ENCODE measurements at regions not wholly inside any gene's neighbourhood (a gene's known extent, or its start where the extent isn't known, plus 50 kb on each side); places are given as distances from the start of the nearest gene placed in this dataset.

DNA sequence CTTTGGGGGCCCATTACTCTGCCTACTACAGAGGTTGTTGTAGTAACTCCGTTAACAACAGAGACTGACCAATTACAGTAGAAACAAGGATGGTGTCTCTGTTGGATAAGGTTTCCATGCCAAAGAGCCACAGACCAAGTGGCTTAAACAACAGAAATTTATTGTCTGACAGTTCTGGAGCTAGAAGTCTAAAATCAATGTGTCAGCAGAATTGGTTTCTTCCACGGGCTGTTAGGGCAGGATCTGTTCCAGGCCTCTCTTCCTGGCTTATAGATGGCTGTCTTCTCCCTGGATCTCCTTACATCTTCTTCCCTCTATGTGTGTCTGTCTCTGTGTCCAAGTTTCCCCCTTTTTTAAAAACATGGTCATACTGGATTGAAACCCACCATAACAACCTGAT is 135.3 kb downstream of the AKAIN1 start:
- no peak overlapping the region for H3K27ac ChIP-seq
- TF ChIP-seq, protein P1, sequence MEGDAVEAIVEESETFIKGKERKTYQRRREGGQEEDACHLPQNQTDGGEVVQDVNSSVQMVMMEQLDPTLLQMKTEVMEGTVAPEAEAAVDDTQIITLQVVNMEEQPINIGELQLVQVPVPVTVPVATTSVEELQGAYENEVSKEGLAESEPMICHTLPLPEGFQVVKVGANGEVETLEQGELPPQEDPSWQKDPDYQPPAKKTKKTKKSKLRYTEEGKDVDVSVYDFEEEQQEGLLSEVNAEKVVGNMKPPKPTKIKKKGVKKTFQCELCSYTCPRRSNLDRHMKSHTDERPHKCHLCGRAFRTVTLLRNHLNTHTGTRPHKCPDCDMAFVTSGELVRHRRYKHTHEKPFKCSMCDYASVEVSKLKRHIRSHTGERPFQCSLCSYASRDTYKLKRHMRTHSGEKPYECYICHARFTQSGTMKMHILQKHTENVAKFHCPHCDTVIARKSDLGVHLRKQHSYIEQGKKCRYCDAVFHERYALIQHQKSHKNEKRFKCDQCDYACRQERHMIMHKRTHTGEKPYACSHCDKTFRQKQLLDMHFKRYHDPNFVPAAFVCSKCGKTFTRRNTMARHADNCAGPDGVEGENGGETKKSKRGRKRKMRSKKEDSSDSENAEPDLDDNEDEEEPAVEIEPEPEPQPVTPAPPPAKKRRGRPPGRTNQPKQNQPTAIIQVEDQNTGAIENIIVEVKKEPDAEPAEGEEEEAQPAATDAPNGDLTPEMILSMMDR (conservative IDR thresholded peaks at IDR 0.05), result no peak
- TF ChIP-seq ZFX (IDR thresholded peaks at IDR 0.05), result no peak

DNA sequence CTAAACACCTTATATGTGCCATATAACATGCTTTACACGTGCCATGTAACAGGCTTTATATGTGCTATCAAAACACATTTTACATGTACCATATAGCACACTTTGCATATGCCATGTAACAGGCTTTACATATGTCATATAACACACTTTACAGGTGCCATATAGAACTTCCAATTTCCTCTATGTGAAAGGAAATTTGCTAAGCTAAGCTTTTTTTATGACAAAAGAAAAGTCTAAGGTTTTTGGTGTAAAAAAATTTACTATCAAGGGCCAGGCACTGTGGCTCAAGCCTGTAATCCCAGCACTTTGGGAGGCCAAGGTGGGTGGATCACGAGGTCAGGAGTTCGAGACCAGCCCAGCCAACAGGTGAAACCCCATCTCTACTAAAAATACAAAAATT is 136.5 kb downstream of the AKAIN1 start:
- H3K27ac ChIP-seq, result no peak overlapping the region
- TF ChIP-seq ZFX (IDR thresholded peaks at IDR 0.05), result no peak
- TF ChIP-seq, protein P1 (conservative IDR thresholded peaks at IDR 0.05), result no peak

DNA sequence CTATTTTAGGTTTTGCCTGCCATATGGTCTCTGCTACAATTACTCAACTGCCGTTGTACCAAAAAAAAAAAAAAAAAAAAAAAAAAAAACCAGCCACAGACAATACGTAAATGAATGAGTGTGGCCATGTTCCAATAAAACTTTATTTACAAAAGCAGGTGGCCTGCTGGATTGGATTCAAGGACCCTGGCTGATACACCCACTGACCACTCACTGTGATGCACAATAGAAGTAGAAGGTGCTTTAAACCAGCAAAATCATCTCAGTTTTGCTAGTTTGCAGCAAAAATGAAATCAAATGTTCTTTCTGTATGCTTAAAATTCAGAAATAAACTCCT is 137.4 kb downstream of the AKAIN1 start:
- TF ChIP-seq, protein P1 (conservative IDR thresholded peaks at IDR 0.05), result no peak
- TF ChIP-seq ZFX (IDR thresholded peaks at IDR 0.05), result no peak
- H3K27ac ChIP-seq, result no peak overlapping the region

DNA sequence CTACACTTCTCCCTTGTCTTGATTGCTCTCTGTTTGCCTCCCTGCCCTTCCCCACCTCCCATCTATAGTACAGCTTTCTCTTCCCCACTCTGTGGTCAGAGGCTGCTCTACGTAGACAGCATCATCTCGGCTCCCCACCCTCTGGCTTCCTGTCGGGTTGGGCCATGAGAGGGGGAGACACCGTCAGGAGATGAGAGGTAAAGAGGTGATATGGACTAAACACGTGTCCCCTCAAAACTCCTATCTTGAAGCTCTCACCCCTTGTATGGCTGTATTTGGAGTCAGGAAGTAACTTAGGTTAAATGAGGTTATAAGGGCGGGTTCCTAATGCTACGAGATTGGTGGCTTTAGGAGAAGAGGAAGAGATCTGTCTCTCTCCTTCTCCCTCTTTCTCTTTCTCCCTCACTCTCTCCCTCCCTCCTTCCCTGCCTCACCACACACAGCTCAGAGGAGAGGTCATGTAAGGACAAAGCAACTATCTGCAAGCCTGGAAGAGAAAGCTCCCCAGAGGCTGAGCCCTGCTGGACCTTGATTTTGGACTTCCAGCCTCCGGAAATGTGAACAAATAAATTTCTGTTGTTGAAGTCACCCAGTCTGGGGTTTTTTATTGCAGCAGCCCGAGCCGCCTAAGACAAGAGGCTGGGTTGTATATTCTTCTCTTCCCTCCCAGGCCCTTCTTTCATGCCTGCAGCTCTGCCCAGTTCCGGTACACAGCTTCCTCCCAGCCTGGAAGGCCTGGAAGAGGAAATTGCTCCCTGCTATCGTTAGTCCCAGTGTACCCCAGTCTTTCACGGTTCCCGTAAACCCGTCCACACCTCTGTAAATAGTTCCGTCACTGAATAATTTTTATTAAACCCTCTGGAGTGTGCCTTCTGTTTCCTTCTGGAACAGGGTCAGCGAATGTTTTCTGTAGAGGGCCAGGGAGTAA is 138.0 kb downstream of the AKAIN1 start:
- TF ChIP-seq, protein P1 (conservative IDR thresholded peaks at IDR 0.05), result no peak
- no peak for TF ChIP-seq ZFX (IDR thresholded peaks at IDR 0.05)
- H3K27ac ChIP-seq, result no peak overlapping the region

DNA sequence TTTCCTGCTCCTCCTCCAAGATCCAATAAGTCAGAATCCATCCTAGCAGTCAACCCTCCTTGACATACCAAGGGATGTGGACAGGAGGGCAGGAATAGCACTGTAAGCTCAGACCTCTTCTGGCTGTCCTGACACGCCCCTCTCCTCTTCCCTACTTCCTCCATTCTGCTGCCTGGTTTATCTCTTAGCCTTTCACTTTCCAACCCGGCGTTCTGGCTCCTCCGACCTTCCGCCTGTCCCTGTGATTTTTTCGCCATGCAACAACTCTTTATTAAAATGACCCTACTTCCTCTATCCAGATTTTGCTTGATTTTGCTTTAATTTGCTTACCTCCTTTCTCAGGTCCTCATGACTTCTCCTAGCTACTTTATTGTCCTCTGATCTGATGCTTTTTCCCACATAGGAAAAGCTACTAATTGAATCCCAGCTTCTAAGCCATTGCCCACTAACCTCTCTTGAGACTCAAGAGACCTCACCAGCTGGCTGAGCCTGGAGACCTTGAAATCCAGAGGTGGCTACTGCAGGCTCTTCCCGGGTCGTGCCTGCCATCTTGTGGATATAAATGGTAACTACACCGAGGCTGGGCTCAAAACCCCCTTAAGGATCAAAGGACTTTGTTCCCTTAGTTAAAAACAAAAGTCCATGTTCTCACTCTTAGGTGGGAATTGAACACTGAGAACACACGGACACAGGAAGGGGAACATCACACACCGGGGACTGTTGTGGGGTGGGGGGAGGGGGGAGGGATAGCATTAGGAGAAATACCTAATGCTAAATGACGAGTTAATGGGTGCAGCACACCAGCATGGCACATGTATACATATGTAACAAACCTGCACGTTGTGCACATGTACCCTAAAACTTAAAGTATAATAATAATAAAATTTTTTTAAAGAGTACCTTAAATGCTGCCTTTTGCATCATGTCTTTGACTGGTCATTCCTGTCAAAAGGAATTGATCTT is 139.4 kb downstream of the AKAIN1 start:
- no peak for TF ChIP-seq ZFX (IDR thresholded peaks at IDR 0.05)
- TF ChIP-seq, protein P1 (conservative IDR thresholded peaks at IDR 0.05), result peak; percentile 91
- no peak overlapping the region for H3K27ac ChIP-seq

DNA sequence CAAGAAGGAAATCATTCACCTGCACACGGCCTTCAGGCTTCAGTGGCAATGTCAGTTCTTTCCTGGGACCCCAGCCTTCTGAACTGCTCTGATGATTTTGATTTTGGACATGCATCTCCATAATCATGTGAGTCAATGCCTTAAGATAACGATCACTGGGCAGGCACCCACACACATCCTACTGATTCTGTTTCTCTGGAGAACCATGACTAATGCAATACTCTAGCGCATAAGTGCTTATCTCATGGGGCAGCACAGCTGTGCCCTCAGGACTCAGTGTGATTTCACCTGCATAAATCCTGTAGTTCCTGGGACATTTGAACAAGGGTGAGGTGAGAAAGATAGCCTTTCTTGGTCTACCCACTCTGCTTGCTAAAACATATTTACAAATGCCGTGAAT is 144.6 kb downstream of the AKAIN1 start:
- H3K27ac ChIP-seq, result no peak overlapping the region
- TF ChIP-seq, protein P1 (conservative IDR thresholded peaks at IDR 0.05), result no peak
- TF ChIP-seq ZFX (IDR thresholded peaks at IDR 0.05), result no peak

DNA sequence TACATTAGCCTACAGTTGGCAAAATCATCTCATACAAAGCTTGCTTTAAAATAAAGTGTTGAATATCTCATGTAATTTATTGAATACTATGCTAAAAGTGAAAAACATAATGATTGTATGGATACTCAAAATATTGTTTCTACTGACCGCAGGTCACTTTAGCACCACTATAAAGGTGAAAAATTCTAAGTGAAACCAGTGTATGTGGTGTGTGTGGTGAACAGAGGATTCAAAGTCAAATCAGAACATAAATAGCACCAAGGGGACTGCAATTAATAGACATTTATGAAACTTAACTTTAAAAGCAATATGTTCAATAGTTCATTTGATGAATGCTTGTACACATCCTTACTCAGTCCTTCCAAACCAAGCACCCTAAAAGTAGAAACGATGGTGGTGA is 145.8 kb downstream of the AKAIN1 start:
- TF ChIP-seq, protein P1 (conservative IDR thresholded peaks at IDR 0.05), result no peak
- no peak for TF ChIP-seq ZFX (IDR thresholded peaks at IDR 0.05)
- H3K27ac ChIP-seq, result no peak overlapping the region

Measured in C4-2B (cell line).